Fibroblast of lung (primary cell): ENCODE measurements at regions not wholly inside any gene's neighbourhood (a gene's known extent, or its start where the extent isn't known, plus 50 kb on each side); places are given as distances from the start of the nearest gene placed in this dataset.

Source experiments
- DNase-seq, 2 donors: peaks; one replicate each; pipeline versions ENCODE4 v3.0.0 to v3.0.0-alpha.2; 2010; ENCODE audit warnings: low read depth in 2 of 2
- H2AFZ ChIP-seq: 2 replicates; pipeline ENCODE4 v1.5.1; 2012; ENCODE audit warnings: low read length, control low read depth, inconsistent platforms
- H3K27ac ChIP-seq: 2 replicates; pipeline ENCODE4 v1.5.1; 2011; ENCODE audit warnings: low read length, control low read depth; ENCODE audit not compliant: insufficient read depth
- H3K27me3 ChIP-seq: 2 replicates; pipeline ENCODE4 v1.5.1; 2011; ENCODE audit warnings: mild to moderate bottlenecking, low read length; ENCODE audit not compliant: control insufficient read depth, insufficient read depth
- H3K36me3 ChIP-seq: 2 replicates; pipeline ENCODE4 v1.5.1; 2011; ENCODE audit warnings: low read length; ENCODE audit not compliant: control insufficient read depth, insufficient read depth
- H3K4me1 ChIP-seq: 2 replicates; pipeline ENCODE4 v1.5.1; 2011; ENCODE audit warnings: low read length; ENCODE audit not compliant: control insufficient read depth, insufficient read depth; ENCODE audit errors: extremely low read depth
- H3K4me2 ChIP-seq: 2 replicates; pipeline ENCODE4 v1.5.1; 2011; ENCODE audit warnings: low read length, control low read depth; ENCODE audit not compliant: insufficient read depth; ENCODE audit errors: extremely low read depth
- H3K4me3 ChIP-seq, 4 experiments: fragments of 200-600 bp in 1 of 4; sonication (generic) in 1 of 4; replicated peaks in 1 of 4; 2 replicates each; pipeline ENCODE4 v1.5.1; 2011 to 2016; ENCODE audit warnings: low read length in 4 of 4, low read depth in 3 of 4, mild to moderate bottlenecking in 3 of 4, control low read depth in 2 of 4, inconsistent platforms in 1 of 4, mixed read lengths in 1 of 4; ENCODE audit not compliant: insufficient read depth in 1 of 4; ENCODE audit errors: control extremely low read depth in 1 of 4
- H3K79me2 ChIP-seq: 2 replicates; pipeline ENCODE4 v1.5.1; 2012; ENCODE audit warnings: mild to moderate bottlenecking, low read length, inconsistent platforms; ENCODE audit not compliant: control insufficient read depth, insufficient read depth
- H3K9ac ChIP-seq: 2 replicates; pipeline ENCODE4 v1.5.1; 2011; ENCODE audit warnings: mild to moderate bottlenecking, low read length, control low read depth; ENCODE audit not compliant: insufficient read depth
- H3K9me3 ChIP-seq: 2 replicates; pipeline ENCODE4 v1.5.1; 2012; ENCODE audit warnings: low read depth, low read length; ENCODE audit not compliant: control insufficient read depth, insufficient read depth
- H4K20me1 ChIP-seq: 2 replicates; pipeline ENCODE4 v1.5.1; 2011; ENCODE audit warnings: low read length; ENCODE audit not compliant: control insufficient read depth, insufficient read depth; ENCODE audit errors: extremely low read depth
- CTCF ChIP-seq, 2 donors: IDR thresholded peaks in 1 of 2; conservative IDR thresholded peaks in 1 of 2; 1 replicate in 1 of 2; 2 replicates in 1 of 2; pipeline ENCODE4 v1.5.1; 2011 to 2012; ENCODE audit warnings: low read length in 2 of 2, control low read depth in 1 of 2, inconsistent platforms in 1 of 2, low read depth in 1 of 2, mild to moderate bottlenecking in 1 of 2
- EZH2 ChIP-seq: IDR thresholded peaks from 2 replicates; pipeline ENCODE4 v1.5.1; 2012; ENCODE audit warnings: low read length, control low read depth, mild to moderate bottlenecking; ENCODE audit errors: missing control alignments

GRCh38 chr2:121869363-121869762, 113.9 kb downstream of the TSN start:
- no peak for DNase-seq
- no peak overlapping the region for H2AFZ ChIP-seq
- no peak overlapping the region for H3K27ac ChIP-seq
- peaks cover 2% of the 10 kb centered on the region for H3K4me1 ChIP-seq
- no peak for TF ChIP-seq CTCF (conservative IDR thresholded peaks at IDR 0.05 in 1 of 2, IDR thresholded peaks at IDR 0.05 in 1 of 2; ENCODE audit: low read depth in 1 of 2, low read length in 2 of 2)
- no peak for TF ChIP-seq EZH2
- no peaks in the 10 kb centered on the region for H4K20me1 ChIP-seq
- no peak overlapping the region for H3K4me3 ChIP-seq
- H3K9ac ChIP-seq: no peak overlapping the region
- no peaks in the 10 kb centered on the region for H3K9me3 ChIP-seq
- no peaks in the 10 kb centered on the region for H3K36me3 ChIP-seq
- no peak overlapping the region for H3K4me2 ChIP-seq
- no peaks in the 10 kb centered on the region for H3K27me3 ChIP-seq
- H3K79me2 ChIP-seq: no peaks in the 10 kb centered on the region

GRCh38 chr2:121869873-121870272, 114.4 kb downstream of the TSN start:
- Histone ChIP-seq H3K4me2 (no peak overlapping the region), H3K27me3 (no peaks in the 10 kb centered on the region), H3K36me3 (no peaks in the 10 kb centered on the region), H3K27ac (no peak overlapping the region), H4K20me1 (no peaks in the 10 kb centered on the region), H3K9ac (no peak overlapping the region), H3K4me1 (peaks cover 2% of the 10 kb centered on the region), H3K9me3 (no peaks in the 10 kb centered on the region), H3K79me2 (no peaks in the 10 kb centered on the region), H2AFZ (no peak overlapping the region), H3K4me3 (no peak overlapping the region)
- no peak for TF ChIP-seq CTCF (conservative IDR thresholded peaks at IDR 0.05 in 1 of 2, IDR thresholded peaks at IDR 0.05 in 1 of 2; ENCODE audit: low read depth in 1 of 2, low read length in 2 of 2)
- no peak for TF ChIP-seq EZH2
- no peak for DNase-seq

GRCh38 chr2:121872651-121873050, 117.2 kb downstream of the TSN start:
- Histone ChIP-seq H3K4me1 (no peaks in the 10 kb centered on the region), H3K27me3 (no peaks in the 10 kb centered on the region), H3K4me3 (no peak overlapping the region), H3K4me2 (no peak overlapping the region), H3K79me2 (no peaks in the 10 kb centered on the region), H3K9ac (no peak overlapping the region), H3K9me3 (no peaks in the 10 kb centered on the region), H3K27ac (no peak overlapping the region), H3K36me3 (no peaks in the 10 kb centered on the region), H4K20me1 (no peaks in the 10 kb centered on the region), H2AFZ (no peak overlapping the region)
- DNase-seq: no peak
- TF ChIP-seq EZH2: no peak
- TF ChIP-seq CTCF (conservative IDR thresholded peaks at IDR 0.05 in 1 of 2, IDR thresholded peaks at IDR 0.05 in 1 of 2; ENCODE audit: low read depth in 1 of 2, low read length in 2 of 2): no peak
